ENCODE measurements at regions not wholly inside any gene's neighbourhood (a gene's known extent, or its start where the extent isn't known, plus 50 kb on each side); places are given as distances from the start of the nearest gene placed in this dataset.

DNA sequence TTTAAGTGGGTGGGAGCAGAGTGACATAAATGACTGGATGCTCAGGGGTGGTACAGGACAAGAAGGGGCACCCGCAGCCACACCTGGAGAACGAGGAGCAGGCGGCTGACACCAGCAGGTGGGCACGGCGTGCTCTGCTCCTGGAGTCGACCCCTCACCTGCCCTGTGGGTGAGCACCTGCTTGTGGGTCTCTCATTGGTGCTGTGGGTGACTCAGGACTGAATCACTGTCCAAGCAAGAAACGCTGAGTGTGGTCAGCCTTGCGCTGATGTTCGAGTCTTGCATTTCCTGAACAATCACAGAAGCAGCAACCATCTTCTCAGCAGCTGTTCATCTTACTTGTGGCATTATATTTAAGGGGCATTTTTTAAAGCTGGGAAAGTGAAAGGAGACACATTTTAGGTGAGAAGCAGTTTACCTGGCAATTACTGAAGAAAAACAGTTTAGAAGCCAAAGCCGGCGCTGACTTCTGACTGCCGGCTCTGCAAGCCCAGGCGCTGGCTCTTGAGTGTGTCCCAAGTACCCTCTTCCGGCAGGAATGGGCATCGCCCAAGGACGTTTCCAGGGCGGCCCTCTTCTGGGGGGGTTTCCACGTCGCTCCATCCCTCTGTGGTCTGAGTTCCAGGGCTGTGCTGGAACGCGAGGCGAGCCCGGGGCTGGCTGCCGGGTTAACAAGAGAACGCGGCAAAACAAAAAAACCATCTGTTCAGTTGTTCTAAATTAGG, 145.2 kb upstream of the PFKP start:
- Histone ChIP-seq H2BK5ac (ENCODE audit: low read length) (no peak overlapping the region), H3K79me1 (ENCODE audit: low read depth, low read length) (no peaks in the 10 kb centered on the region), H3K4me3 (ENCODE audit: low read length in 2 of 2) (no peak overlapping the region), H2BK12ac (ENCODE audit: low read length) (peak overlapping the region; percentile 43), H3K9me3 (replicated peaks in 1 of 2; ENCODE audit: control insufficient read depth in 2 of 2, insufficient read depth in 1 of 2, low read depth in 1 of 2, low read length in 2 of 2) (no peaks in the 10 kb centered on the region), H3K4ac (ENCODE audit: low read length) (no peak overlapping the region), H2BK120ac (ENCODE audit: low read depth, low read length) (no peak overlapping the region), H3K27me3 (ENCODE audit: control insufficient read depth in 3 of 3, insufficient read depth in 3 of 3, low read depth in 1 of 3, low read length in 3 of 3) (no peaks in the 10 kb centered on the region), H3K4me2 (ENCODE audit: insufficient read depth, low read length, poor library complexity, severe bottlenecking) (no peak overlapping the region), H3K14ac (ENCODE audit: low read length) (no peak overlapping the region), H2AK5ac (ENCODE audit: low read depth, low read length) (no peak overlapping the region), H4K8ac (ENCODE audit: low read depth, low read length) (no peak overlapping the region), H3K9ac (ENCODE audit: low read depth, low read length, poor library complexity) (peak overlapping the region; percentile 5), H3K27ac (replicated peaks; ENCODE audit: low read length) (no peak overlapping the region), H3K36me3 (replicated peaks in 1 of 2; ENCODE audit: control insufficient read depth in 2 of 2, insufficient read depth in 2 of 2, low read length in 2 of 2) (no peaks in the 10 kb centered on the region), H2AFZ (ENCODE audit: low read length) (no peak overlapping the region), H3K4me1 (ENCODE audit: control insufficient read depth in 2 of 2, insufficient read depth in 1 of 2, low read depth in 1 of 2, low read length in 2 of 2) (peaks cover 0 to 4% of the 10 kb centered on the region in 2 donors), H3K23ac (ENCODE audit: low read depth, low read length, poor library complexity) (peak overlapping the region; percentile 37), H2BK15ac (ENCODE audit: low read length) (no peak overlapping the region), H4K91ac (ENCODE audit: low read depth, low read length, poor library complexity) (no peak overlapping the region), H3K18ac (ENCODE audit: low read length) (peak overlapping the region; percentile 56)
- DNase-seq (ENCODE audit: low spot score), result no peak
- no CpG with 5 or more reads among the region's 26 CpGs for whole genome bisulfite sequencing, 2 donors (ENCODE audit: extremely low coverage in 2 of 2, insufficient read length in 2 of 2, insufficient replicate concordance in 1 of 2)

DNA sequence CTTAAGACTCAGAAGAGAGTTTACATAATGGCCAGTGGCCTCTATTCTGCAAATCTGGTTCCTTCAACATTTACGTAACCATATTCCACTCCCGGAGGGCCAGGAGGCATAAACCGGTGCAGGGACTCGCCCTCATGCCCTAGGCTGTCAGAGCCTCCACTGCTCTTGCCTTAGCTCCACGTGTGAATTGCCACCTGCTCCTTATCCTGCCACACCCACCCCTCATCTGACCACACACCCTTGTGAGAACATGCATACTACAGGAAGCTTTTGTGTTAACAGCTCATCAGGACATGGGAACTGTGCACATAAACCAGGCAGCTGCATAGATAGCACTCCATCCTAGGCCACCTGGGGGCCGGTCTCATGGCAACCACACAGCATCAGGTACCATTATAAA, 146.7 kb upstream of the PFKP start:
- Histone ChIP-seq H3K18ac (ENCODE audit: low read length) (no peak overlapping the region), H3K9me3 (replicated peaks in 1 of 2; ENCODE audit: control insufficient read depth in 2 of 2, insufficient read depth in 1 of 2, low read depth in 1 of 2, low read length in 2 of 2) (no peaks in the 10 kb centered on the region), H3K14ac (ENCODE audit: low read length) (no peak overlapping the region), H3K4ac (ENCODE audit: low read length) (no peak overlapping the region), H3K36me3 (replicated peaks in 1 of 2; ENCODE audit: control insufficient read depth in 2 of 2, insufficient read depth in 2 of 2, low read length in 2 of 2) (no peaks in the 10 kb centered on the region), H3K4me3 (ENCODE audit: low read length in 2 of 2) (no peak overlapping the region), H3K4me2 (ENCODE audit: insufficient read depth, low read length, poor library complexity, severe bottlenecking) (no peak overlapping the region), H2BK120ac (ENCODE audit: low read depth, low read length) (no peak overlapping the region), H3K4me1 (ENCODE audit: control insufficient read depth in 2 of 2, insufficient read depth in 1 of 2, low read depth in 1 of 2, low read length in 2 of 2) (peaks cover 0 to 4% of the 10 kb centered on the region in 2 donors), H4K91ac (ENCODE audit: low read depth, low read length, poor library complexity) (no peak overlapping the region), H3K79me1 (ENCODE audit: low read depth, low read length) (no peaks in the 10 kb centered on the region), H2BK5ac (ENCODE audit: low read length) (no peak overlapping the region), H3K23ac (ENCODE audit: low read depth, low read length, poor library complexity) (no peak overlapping the region), H4K8ac (ENCODE audit: low read depth, low read length) (no peak overlapping the region), H2AK5ac (ENCODE audit: low read depth, low read length) (no peak overlapping the region), H2AFZ (ENCODE audit: low read length) (no peak overlapping the region), H3K27ac (replicated peaks; ENCODE audit: low read length) (no peak overlapping the region), H2BK12ac (ENCODE audit: low read length) (no peak overlapping the region), H3K9ac (ENCODE audit: low read depth, low read length, poor library complexity) (no peak overlapping the region), H2BK15ac (ENCODE audit: low read length) (no peak overlapping the region), H3K27me3 (ENCODE audit: control insufficient read depth in 3 of 3, insufficient read depth in 3 of 3, low read depth in 1 of 3, low read length in 3 of 3) (no peaks in the 10 kb centered on the region)
- no peak for DNase-seq (ENCODE audit: low spot score)
- WGBS, 2 donors (ENCODE audit: extremely low coverage in 2 of 2, insufficient read length in 2 of 2, insufficient replicate concordance in 1 of 2), result no CpG with 5 or more reads among the region's 6 CpGs

DNA sequence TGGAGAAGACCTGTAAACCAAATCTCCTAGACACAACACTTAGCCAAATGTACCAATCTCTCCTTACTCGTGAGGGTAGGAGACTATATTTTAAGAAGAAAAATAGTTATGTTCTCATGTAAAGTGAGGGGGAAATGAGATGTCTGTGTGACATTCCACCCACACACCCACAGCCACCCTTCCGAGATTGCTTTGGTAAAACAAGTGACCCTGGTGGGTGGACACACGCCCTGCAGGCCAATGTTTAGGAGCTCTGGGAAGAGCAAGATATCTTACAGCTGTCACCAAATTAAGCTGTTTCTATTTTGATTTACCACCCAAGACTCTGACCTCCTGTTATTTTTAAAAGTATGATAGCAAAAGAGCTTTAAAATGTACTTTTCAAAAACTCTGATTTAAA, 147.2 kb upstream of the PFKP start:
- no CpG with 5 or more reads among the region's 3 CpGs for WGBS, 2 donors (ENCODE audit: extremely low coverage in 2 of 2, insufficient read length in 2 of 2, insufficient replicate concordance in 1 of 2)

DNA sequence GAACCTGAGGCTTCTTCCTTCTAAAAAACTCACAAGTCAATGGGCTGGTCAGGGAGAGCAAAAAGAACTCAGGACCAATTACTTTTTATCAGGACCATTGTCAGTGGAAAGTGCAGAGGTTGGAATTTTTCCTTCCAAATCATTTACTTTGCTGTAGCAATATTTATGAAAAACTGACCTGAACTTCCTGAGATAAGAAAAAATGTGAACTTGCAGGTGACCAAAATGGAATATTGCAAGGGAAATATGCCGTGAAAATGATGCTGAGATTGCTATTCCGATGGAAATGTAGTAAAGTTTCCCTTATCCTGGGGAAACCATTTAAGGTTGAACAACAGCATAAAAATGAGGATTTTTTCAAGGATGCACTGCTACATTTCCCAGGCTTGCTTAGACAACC, 148.3 kb upstream of the PFKP start:
- DNase-seq (ENCODE audit: low spot score), result no peak
- Histone ChIP-seq H3K23ac (ENCODE audit: low read depth, low read length, poor library complexity) (no peak overlapping the region), H3K4ac (ENCODE audit: low read length) (no peak overlapping the region), H4K91ac (ENCODE audit: low read depth, low read length, poor library complexity) (no peak overlapping the region), H3K4me2 (ENCODE audit: insufficient read depth, low read length, poor library complexity, severe bottlenecking) (no peak overlapping the region), H3K9ac (ENCODE audit: low read depth, low read length, poor library complexity) (no peak overlapping the region), H2BK5ac (ENCODE audit: low read length) (no peak overlapping the region), H2AFZ (ENCODE audit: low read length) (no peak overlapping the region), H3K27me3 (ENCODE audit: control insufficient read depth in 3 of 3, insufficient read depth in 3 of 3, low read depth in 1 of 3, low read length in 3 of 3) (no peaks in the 10 kb centered on the region), H3K27ac (replicated peaks; ENCODE audit: low read length) (no peak overlapping the region), H3K4me1 (ENCODE audit: control insufficient read depth in 2 of 2, insufficient read depth in 1 of 2, low read depth in 1 of 2, low read length in 2 of 2) (peaks cover 0 to 4% of the 10 kb centered on the region in 2 donors), H2AK5ac (ENCODE audit: low read depth, low read length) (no peak overlapping the region), H2BK120ac (ENCODE audit: low read depth, low read length) (no peak overlapping the region), H3K4me3 (ENCODE audit: low read length in 2 of 2) (no peak overlapping the region), H2BK12ac (ENCODE audit: low read length) (no peak overlapping the region), H3K14ac (ENCODE audit: low read length) (no peak overlapping the region), H4K8ac (ENCODE audit: low read depth, low read length) (no peak overlapping the region), H3K79me1 (ENCODE audit: low read depth, low read length) (no peaks in the 10 kb centered on the region), H2BK15ac (ENCODE audit: low read length) (no peak overlapping the region), H3K9me3 (replicated peaks in 1 of 2; ENCODE audit: control insufficient read depth in 2 of 2, insufficient read depth in 1 of 2, low read depth in 1 of 2, low read length in 2 of 2) (no peaks in the 10 kb centered on the region), H3K18ac (ENCODE audit: low read length) (no peak overlapping the region), H3K36me3 (replicated peaks in 1 of 2; ENCODE audit: control insufficient read depth in 2 of 2, insufficient read depth in 2 of 2, low read length in 2 of 2) (no peaks in the 10 kb centered on the region)
- WGBS, 2 donors (ENCODE audit: extremely low coverage in 2 of 2, insufficient read length in 2 of 2, insufficient replicate concordance in 1 of 2), result no CpG with 5 or more reads among the region's 2 CpGs

More for the DNA sequence above, 147.2 kb upstream of the PFKP start:
- no peak overlapping the region for H3K23ac ChIP-seq (ENCODE audit: low read depth, low read length, poor library complexity)
- H3K79me1 ChIP-seq (ENCODE audit: low read depth, low read length), result no peaks in the 10 kb centered on the region
- H2BK15ac ChIP-seq (ENCODE audit: low read length), result no peak overlapping the region
- H2AFZ ChIP-seq (ENCODE audit: low read length), result no peak overlapping the region
- H3K36me3 ChIP-seq (replicated peaks in 1 of 2; ENCODE audit: control insufficient read depth in 2 of 2, insufficient read depth in 2 of 2, low read length in 2 of 2), result no peaks in the 10 kb centered on the region
- DNase-seq (ENCODE audit: low spot score), result no peak
- H3K27me3 ChIP-seq (ENCODE audit: control insufficient read depth in 3 of 3, insufficient read depth in 3 of 3, low read depth in 1 of 3, low read length in 3 of 3), result no peaks in the 10 kb centered on the region
- H3K4ac ChIP-seq (ENCODE audit: low read length), result no peak overlapping the region
- no peak overlapping the region for H3K4me3 ChIP-seq (ENCODE audit: low read length in 2 of 2)
- H2BK5ac ChIP-seq (ENCODE audit: low read length), result no peak overlapping the region
- no peak overlapping the region for H4K8ac ChIP-seq (ENCODE audit: low read depth, low read length)
- no peak overlapping the region for H4K91ac ChIP-seq (ENCODE audit: low read depth, low read length, poor library complexity)
- no peaks in the 10 kb centered on the region for H3K9me3 ChIP-seq (replicated peaks in 1 of 2; ENCODE audit: control insufficient read depth in 2 of 2, insufficient read depth in 1 of 2, low read depth in 1 of 2, low read length in 2 of 2)
- H2BK120ac ChIP-seq (ENCODE audit: low read depth, low read length), result no peak overlapping the region
- H2AK5ac ChIP-seq (ENCODE audit: low read depth, low read length), result no peak overlapping the region
- H3K14ac ChIP-seq (ENCODE audit: low read length), result no peak overlapping the region
- no peak overlapping the region for H3K9ac ChIP-seq (ENCODE audit: low read depth, low read length, poor library complexity)
- H3K27ac ChIP-seq (replicated peaks; ENCODE audit: low read length), result no peak overlapping the region
- H2BK12ac ChIP-seq (ENCODE audit: low read length), result no peak overlapping the region
- no peak overlapping the region for H3K4me2 ChIP-seq (ENCODE audit: insufficient read depth, low read length, poor library complexity, severe bottlenecking)
- H3K18ac ChIP-seq (ENCODE audit: low read length), result no peak overlapping the region
- peaks cover 0 to 4% of the 10 kb centered on the region in 2 donors for H3K4me1 ChIP-seq (ENCODE audit: control insufficient read depth in 2 of 2, insufficient read depth in 1 of 2, low read depth in 1 of 2, low read length in 2 of 2)
